Liver (tissue), 8 donors: ENCODE measurements at regions not wholly inside any gene's neighbourhood (a gene's known extent, or its start where the extent isn't known, plus 50 kb on each side); places are given as distances from the start of the nearest gene placed in this dataset.

Source experiments
- DNase-seq: peaks from one replicate; pipeline ENCODE4 v3.0.0-alpha.2; 2017; ENCODE audit warnings: low spot score
- H3K27ac ChIP-seq, 2 donors: one replicate each; pipeline ENCODE4 v1.7.0; 2013; ENCODE audit warnings: inconsistent platforms in 2 of 2, low read length in 2 of 2, control low read depth in 1 of 2, low read depth in 1 of 2, mild to moderate bottlenecking in 1 of 2
- H3K27me3 ChIP-seq, 4 donors: one replicate each; pipeline versions ENCODE4 v1.6.1 to v1.7.0; 2013; ENCODE audit warnings: low read length in 3 of 4, inconsistent platforms in 1 of 4, mild to moderate bottlenecking in 1 of 4, moderate library complexity in 1 of 4; ENCODE audit not compliant: control insufficient read depth in 4 of 4, insufficient read depth in 4 of 4
- H3K36me3 ChIP-seq, 4 donors: one replicate each; pipeline versions ENCODE4 v1.6.1 to v1.7.0; 2013; ENCODE audit warnings: low read length in 3 of 4, mild to moderate bottlenecking in 3 of 4, low read depth in 1 of 4, moderate library complexity in 1 of 4; ENCODE audit not compliant: control insufficient read depth in 4 of 4, insufficient read depth in 3 of 4
- H3K4me1 ChIP-seq, 4 donors: one replicate each; pipeline versions ENCODE4 v1.6.1 to v1.7.0; 2013; ENCODE audit warnings: low read length in 3 of 4, mild to moderate bottlenecking in 3 of 4, moderate library complexity in 1 of 4; ENCODE audit not compliant: control insufficient read depth in 4 of 4, insufficient read depth in 4 of 4
- H3K4me3 ChIP-seq, 3 donors: one replicate each; pipeline versions ENCODE4 v1.6.1 to v1.7.0; 2013; ENCODE audit warnings: low read length in 3 of 3, control low read depth in 1 of 3, low read depth in 1 of 3, mild to moderate bottlenecking in 1 of 3
- H3K9ac ChIP-seq, 2 donors: one replicate each; pipeline ENCODE4 v1.7.0; 2013; ENCODE audit warnings: low read length in 2 of 2, mild to moderate bottlenecking in 2 of 2, moderate library complexity in 2 of 2, control low read depth in 1 of 2, low read depth in 1 of 2
- H3K9me3 ChIP-seq, 4 donors: one replicate each; pipeline versions ENCODE4 v1.6.1 to v1.7.0; 2013; ENCODE audit warnings: low read length in 3 of 4; ENCODE audit not compliant: control insufficient read depth in 4 of 4
- EGR1 ChIP-seq, 2 donors: IDR thresholded peaks; 2 replicates each; pipeline ENCODE4 v1.6.1; 2016 to 2018; ENCODE audit warnings: antibody characterized with exemption in 2 of 2, low read depth in 2 of 2
- FOXA1 ChIP-seq: IDR thresholded peaks from 2 replicates; pipeline ENCODE4 v1.6.1; 2016; ENCODE audit warnings: antibody characterized with exemption
- FOXA2 ChIP-seq: IDR thresholded peaks from 2 replicates; pipeline ENCODE4 v1.6.1; 2016; ENCODE audit warnings: antibody characterized with exemption
- GABPA ChIP-seq, 2 donors: IDR thresholded peaks in 1 of 2; conservative IDR thresholded peaks in 1 of 2; 2 replicates each; pipeline ENCODE4 v1.6.1; 2016; ENCODE audit warnings: antibody characterized with exemption in 2 of 2, mild to moderate bottlenecking in 1 of 2, moderate library complexity in 1 of 2
- HNF4A ChIP-seq, 2 donors: conservative IDR thresholded peaks; 2 replicates each; pipeline ENCODE4 v1.6.1; 2016; ENCODE audit warnings: antibody characterized with exemption in 2 of 2, mild to moderate bottlenecking in 2 of 2
- HNF4G ChIP-seq: IDR thresholded peaks from 2 replicates; pipeline ENCODE4 v1.6.1; 2016; ENCODE audit warnings: antibody characterized with exemption
- JUND ChIP-seq, 2 donors: IDR thresholded peaks; 2 replicates each; pipeline ENCODE4 v1.6.1; 2016; ENCODE audit warnings: antibody characterized with exemption in 2 of 2
- NR2F2 ChIP-seq: IDR thresholded peaks from 2 replicates; pipeline ENCODE4 v1.6.1; 2016; ENCODE audit warnings: antibody characterized with exemption
- RAD21 ChIP-seq, 2 donors: IDR thresholded peaks; 2 replicates each; pipeline ENCODE4 v1.6.1; 2016; ENCODE audit warnings: antibody characterized with exemption in 2 of 2, mild to moderate bottlenecking in 2 of 2
- RXRA ChIP-seq, 2 donors: IDR thresholded peaks; 2 replicates each; pipeline ENCODE4 v1.6.1; 2017 to 2018; ENCODE audit warnings: antibody characterized with exemption in 2 of 2, mild to moderate bottlenecking in 1 of 2
- SP1 ChIP-seq: IDR thresholded peaks from 2 replicates; pipeline ENCODE4 v1.6.1; 2018; ENCODE audit warnings: antibody characterized with exemption, mild to moderate bottlenecking
- TAF1 ChIP-seq: conservative IDR thresholded peaks from 2 replicates; pipeline ENCODE4 v1.6.1; 2016; ENCODE audit warnings: antibody characterized with exemption, mild to moderate bottlenecking
- YY1 ChIP-seq: IDR thresholded peaks from 2 replicates; pipeline ENCODE4 v1.6.1; 2016; ENCODE audit warnings: antibody characterized with exemption, mild to moderate bottlenecking
- WGBS: extraction: QIAGEN DNeasy Blood & Tissue Kit; methylation state at CpG from one replicate; pipeline ENCODE4 v1.1.7; 2013; 5-methylcytosine and 5-hydroxymethylcytosine counted together
- TF ChIP-seq, protein P1 (sequence below): fragments of 150-350 bp; IDR thresholded peaks from 2 replicates; pipeline ENCODE4 v1.5.1; 2017; ENCODE audit warnings: improper control_type of control experiment, low read depth, low read length; ENCODE audit not compliant: missing input control
- TF ChIP-seq, protein P2 (sequence below): IDR thresholded peaks from 2 replicates; pipeline ENCODE4 v1.6.1; 2016; ENCODE audit warnings: antibody characterized with exemption
- TF ChIP-seq, protein P3 (sequence below): IDR thresholded peaks from 2 replicates; pipeline ENCODE4 v1.6.1; 2016; ENCODE audit warnings: antibody characterized with exemption, mild to moderate bottlenecking
- TF ChIP-seq, protein P4 (sequence below): IDR thresholded peaks from 2 replicates; pipeline ENCODE4 v1.6.1; 2016; ENCODE audit warnings: antibody characterized with exemption
- TF ChIP-seq, protein P5 (sequence below): IDR thresholded peaks from 2 replicates; pipeline ENCODE4 v1.6.1; 2016; ENCODE audit warnings: antibody characterized with exemption
- donor health status: healthy.
- donor health status: healthy.
- donor health status: healthy.
- donor health status: healthy.
- donor health status: healthy.

DNA sequence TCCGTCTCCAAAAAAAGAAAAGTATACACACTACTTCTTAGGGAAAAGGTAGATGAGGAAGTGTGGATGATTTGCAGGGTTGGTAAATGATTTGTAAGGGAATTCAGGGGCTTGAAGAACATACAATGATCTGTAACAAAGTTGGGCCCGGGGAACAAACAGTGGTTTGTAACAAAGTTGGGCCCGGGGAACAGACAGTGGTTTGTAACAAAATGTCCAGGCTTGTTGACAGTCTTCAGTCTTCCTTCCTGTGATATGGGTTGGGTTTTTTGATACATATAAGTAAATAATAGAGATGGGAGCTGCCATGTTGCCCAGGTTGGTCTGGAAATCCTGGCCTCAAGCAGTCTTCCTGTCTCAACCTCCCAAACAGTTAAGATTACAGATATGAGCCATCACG, 83.3 kb upstream of the UXS1 start:
- Histone ChIP-seq H3K4me1 (no peaks in the 10 kb centered on the region), H3K36me3 (no peaks in the 10 kb centered on the region), H3K27me3 (no peaks in the 10 kb centered on the region), H3K4me3 (no peak overlapping the region), H3K9ac (no peak overlapping the region), H3K9me3 (no peaks in the 10 kb centered on the region), H3K27ac (no peak overlapping the region)
- no peak for TF ChIP-seq TAF1
- TF ChIP-seq EGR1 (IDR thresholded peaks at IDR 0.05; ENCODE audit: low read depth in 2 of 2), result no peak
- TF ChIP-seq FOXA2, result no peak
- TF ChIP-seq HNF4G, result no peak
- 92% methylated on average over 4 of the region's 4 CpGs for WGBS
- DNase-seq, result no peak

DNA sequence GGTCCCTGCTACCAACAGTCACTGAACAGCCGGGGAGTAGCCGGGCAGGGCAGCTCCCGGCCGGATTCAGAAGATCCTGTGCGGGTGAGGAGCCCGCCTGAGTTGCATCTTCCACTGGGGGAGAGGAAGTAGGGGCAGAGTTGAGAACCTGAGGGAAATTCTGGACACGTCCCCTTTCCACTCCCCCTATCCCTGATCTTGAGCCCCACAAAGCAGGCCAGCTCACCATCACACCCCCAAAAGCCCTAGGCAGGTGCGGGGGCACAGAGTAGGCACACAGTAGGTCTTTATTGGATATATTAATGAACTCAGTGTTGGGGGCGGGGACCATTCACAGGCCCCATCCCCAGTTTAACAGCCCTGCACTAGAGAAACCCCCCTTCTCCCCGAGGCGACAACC, 81.9 kb upstream of the UXS1 start:
- no peak for DNase-seq

More for the DNA sequence above, 81.9 kb upstream of the UXS1 start:
- H3K27ac ChIP-seq, result no peak overlapping the region
- no peak overlapping the region for H3K4me3 ChIP-seq
- no peaks in the 10 kb centered on the region for H3K36me3 ChIP-seq
- 98% methylated on average over 11 of the region's 11 CpGs for WGBS
- H3K27me3 ChIP-seq, result no peaks in the 10 kb centered on the region
- TF ChIP-seq HNF4A (conservative IDR thresholded peaks at IDR 0.05) (no peak), NR2F2 (no peak), RAD21 (IDR thresholded peaks at IDR 0.05) (no peak), SP1 (no peak), JUND (IDR thresholded peaks at IDR 0.05) (no peak), HNF4G (no peak), FOXA1 (no peak), FOXA2 (no peak), EGR1 (IDR thresholded peaks at IDR 0.05; ENCODE audit: low read depth in 2 of 2) (no peak), RXRA (IDR thresholded peaks at IDR 0.05) (no peak), GABPA (IDR thresholded peaks at IDR 0.05 in 1 of 2, conservative IDR thresholded peaks at IDR 0.05 in 1 of 2) (no peak), YY1 (no peak)
- TF ChIP-seq, protein P1, sequence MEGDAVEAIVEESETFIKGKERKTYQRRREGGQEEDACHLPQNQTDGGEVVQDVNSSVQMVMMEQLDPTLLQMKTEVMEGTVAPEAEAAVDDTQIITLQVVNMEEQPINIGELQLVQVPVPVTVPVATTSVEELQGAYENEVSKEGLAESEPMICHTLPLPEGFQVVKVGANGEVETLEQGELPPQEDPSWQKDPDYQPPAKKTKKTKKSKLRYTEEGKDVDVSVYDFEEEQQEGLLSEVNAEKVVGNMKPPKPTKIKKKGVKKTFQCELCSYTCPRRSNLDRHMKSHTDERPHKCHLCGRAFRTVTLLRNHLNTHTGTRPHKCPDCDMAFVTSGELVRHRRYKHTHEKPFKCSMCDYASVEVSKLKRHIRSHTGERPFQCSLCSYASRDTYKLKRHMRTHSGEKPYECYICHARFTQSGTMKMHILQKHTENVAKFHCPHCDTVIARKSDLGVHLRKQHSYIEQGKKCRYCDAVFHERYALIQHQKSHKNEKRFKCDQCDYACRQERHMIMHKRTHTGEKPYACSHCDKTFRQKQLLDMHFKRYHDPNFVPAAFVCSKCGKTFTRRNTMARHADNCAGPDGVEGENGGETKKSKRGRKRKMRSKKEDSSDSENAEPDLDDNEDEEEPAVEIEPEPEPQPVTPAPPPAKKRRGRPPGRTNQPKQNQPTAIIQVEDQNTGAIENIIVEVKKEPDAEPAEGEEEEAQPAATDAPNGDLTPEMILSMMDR, result no peak
- TF ChIP-seq, protein P2, sequence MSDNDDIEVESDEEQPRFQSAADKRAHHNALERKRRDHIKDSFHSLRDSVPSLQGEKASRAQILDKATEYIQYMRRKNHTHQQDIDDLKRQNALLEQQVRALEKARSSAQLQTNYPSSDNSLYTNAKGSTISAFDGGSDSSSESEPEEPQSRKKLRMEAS, result no peak
- TF ChIP-seq, protein P3, sequence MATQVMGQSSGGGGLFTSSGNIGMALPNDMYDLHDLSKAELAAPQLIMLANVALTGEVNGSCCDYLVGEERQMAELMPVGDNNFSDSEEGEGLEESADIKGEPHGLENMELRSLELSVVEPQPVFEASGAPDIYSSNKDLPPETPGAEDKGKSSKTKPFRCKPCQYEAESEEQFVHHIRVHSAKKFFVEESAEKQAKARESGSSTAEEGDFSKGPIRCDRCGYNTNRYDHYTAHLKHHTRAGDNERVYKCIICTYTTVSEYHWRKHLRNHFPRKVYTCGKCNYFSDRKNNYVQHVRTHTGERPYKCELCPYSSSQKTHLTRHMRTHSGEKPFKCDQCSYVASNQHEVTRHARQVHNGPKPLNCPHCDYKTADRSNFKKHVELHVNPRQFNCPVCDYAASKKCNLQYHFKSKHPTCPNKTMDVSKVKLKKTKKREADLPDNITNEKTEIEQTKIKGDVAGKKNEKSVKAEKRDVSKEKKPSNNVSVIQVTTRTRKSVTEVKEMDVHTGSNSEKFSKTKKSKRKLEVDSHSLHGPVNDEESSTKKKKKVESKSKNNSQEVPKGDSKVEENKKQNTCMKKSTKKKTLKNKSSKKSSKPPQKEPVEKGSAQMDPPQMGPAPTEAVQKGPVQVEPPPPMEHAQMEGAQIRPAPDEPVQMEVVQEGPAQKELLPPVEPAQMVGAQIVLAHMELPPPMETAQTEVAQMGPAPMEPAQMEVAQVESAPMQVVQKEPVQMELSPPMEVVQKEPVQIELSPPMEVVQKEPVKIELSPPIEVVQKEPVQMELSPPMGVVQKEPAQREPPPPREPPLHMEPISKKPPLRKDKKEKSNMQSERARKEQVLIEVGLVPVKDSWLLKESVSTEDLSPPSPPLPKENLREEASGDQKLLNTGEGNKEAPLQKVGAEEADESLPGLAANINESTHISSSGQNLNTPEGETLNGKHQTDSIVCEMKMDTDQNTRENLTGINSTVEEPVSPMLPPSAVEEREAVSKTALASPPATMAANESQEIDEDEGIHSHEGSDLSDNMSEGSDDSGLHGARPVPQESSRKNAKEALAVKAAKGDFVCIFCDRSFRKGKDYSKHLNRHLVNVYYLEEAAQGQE, result no peak
- TF ChIP-seq, protein P4, sequence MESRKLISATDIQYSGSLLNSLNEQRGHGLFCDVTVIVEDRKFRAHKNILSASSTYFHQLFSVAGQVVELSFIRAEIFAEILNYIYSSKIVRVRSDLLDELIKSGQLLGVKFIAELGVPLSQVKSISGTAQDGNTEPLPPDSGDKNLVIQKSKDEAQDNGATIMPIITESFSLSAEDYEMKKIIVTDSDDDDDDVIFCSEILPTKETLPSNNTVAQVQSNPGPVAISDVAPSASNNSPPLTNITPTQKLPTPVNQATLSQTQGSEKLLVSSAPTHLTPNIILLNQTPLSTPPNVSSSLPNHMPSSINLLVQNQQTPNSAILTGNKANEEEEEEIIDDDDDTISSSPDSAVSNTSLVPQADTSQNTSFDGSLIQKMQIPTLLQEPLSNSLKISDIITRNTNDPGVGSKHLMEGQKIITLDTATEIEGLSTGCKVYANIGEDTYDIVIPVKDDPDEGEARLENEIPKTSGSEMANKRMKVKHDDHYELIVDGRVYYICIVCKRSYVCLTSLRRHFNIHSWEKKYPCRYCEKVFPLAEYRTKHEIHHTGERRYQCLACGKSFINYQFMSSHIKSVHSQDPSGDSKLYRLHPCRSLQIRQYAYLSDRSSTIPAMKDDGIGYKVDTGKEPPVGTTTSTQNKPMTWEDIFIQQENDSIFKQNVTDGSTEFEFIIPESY, result no peak
- TF ChIP-seq, protein P5, sequence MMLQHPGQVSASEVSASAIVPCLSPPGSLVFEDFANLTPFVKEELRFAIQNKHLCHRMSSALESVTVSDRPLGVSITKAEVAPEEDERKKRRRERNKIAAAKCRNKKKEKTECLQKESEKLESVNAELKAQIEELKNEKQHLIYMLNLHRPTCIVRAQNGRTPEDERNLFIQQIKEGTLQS, result no peak
- no peak overlapping the region for H3K9ac ChIP-seq
- H3K9me3 ChIP-seq, result no peaks in the 10 kb centered on the region
- no peaks in the 10 kb centered on the region for H3K4me1 ChIP-seq
